ENCODE measurements at regions not wholly inside any gene's neighbourhood (a gene's known extent, or its start where the extent isn't known, plus 50 kb on each side); places are given as distances from the start of the nearest gene placed in this dataset.
"Not testable (repeated sequence)": the region's sequence is repeated elsewhere in the genome, so short reads cannot be mapped to it uniquely, and the experiment has no call there.

DNA sequence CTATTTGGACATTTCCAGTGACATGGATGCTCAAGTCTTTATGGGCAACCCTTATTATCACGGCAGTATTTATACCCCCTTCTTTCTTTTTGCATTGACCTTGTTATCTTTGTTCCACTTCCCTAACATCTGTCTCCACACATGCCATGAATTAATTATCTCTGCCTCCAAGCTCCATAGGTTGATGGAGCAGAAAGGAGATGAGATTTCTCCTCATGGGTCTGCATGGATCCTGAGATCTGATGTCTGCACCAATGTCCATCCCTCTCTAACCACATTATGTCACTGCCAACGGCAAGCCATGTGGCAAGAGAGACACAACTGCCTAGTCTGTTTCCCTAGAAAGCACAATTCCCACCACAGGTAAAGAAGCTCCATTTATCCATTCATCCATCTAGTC lies 416.8 kb upstream of the ASIC2 start:
- no peak for DNase-seq

DNA sequence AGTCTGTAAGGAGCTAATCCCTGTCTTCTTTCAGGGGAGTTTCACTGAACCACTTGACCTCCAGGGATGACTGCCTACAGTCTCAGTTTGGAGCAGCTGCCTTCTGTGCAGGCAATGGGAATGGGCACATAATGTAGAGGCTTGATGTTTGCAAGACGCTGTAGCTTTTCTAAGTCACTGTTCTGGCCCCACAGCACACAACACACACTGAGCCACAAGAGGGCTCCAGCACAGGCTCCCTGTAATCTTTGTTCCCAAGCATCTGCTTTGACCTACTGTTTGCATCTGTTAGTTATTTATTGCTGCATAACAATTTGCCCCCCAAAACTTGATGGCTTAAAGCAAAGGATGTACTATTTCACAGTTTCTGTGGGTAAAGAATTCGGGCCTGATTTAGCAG lies 419.0 kb upstream of the ASIC2 start:
- DNase-seq = peak in 1 of 3 donors; percentile 4

- no peak for DNase-seq
Observed at GRCh38 chr17:33716957-33717356, 423.9 kb upstream of the ASIC2 start.

- DNase-seq = not testable (repeated sequence)
Observed at GRCh38 chr17:33723736-33724135, 430.6 kb upstream of the ASIC2 start.

GRCh38 chr17:33725675-33726271 lies 432.7 kb upstream of the ASIC2 start:
- peak; percentile 22 to 66 (median 63) for DNase-seq

- no peak for DNase-seq
Observed at GRCh38 chr17:33730131-33730530, 437.0 kb upstream of the ASIC2 start.

GRCh38 chr17:33732116-33732515 lies 439.0 kb upstream of the ASIC2 start:
- peak in 2 of 3 donors; percentile 34 for DNase-seq

DNA sequence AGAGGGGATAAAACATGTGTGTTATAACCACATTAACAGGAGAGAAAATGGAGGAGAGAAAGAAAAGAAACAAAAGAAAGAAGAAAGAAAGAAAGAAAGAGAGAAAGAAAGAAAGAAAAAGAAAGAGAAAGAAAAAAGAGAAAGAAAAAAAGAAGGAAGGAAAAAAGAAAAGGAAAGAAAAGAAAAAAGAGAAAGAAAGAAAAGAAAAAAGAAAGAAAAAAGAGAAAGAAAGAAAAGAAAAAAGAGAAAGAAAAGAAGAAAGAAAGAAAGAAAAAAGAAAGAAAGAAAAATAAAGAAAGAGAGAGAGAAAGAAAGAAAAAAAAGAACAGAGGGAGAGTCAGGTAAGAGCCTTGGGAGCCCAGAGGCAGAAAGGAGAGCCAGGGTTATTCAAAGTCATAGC lies 446.6 kb upstream of the ASIC2 start:
- DNase-seq = no peak

- DNase-seq = peak in 2 of 3 donors; percentile 34 to 39
Observed at GRCh38 chr17:33745047-33745760, 452.1 kb upstream of the ASIC2 start.

DNA sequence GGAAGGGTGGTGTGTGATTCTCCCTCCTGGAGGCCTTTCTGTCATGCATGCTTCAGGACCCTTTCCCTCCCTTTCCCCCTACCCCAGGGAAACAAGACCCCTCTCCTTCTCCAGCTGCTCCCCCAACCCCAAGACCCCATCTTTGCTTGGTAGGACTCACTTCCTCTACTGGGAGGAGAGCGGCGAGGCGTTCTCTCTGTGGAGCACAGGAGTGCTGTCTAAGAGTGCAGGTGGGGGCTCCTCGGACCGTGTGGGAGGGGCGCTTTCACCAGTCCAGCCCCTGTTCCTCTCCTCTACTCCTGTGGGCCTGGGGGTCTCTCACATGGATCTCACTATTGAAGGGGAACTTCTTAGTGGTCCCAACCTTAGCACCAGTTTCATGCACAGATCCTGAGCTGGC lies 456.1 kb upstream of the ASIC2 start:
- no peak for DNase-seq

GRCh38 chr17:33750943-33751701 lies 458.0 kb upstream of the ASIC2 start:
- peak; percentile 73 to 85 (median 76) for DNase-seq

- no peak for DNase-seq
Observed at GRCh38 chr17:33751702-33752065, 458.6 kb upstream of the ASIC2 start.

DNA sequence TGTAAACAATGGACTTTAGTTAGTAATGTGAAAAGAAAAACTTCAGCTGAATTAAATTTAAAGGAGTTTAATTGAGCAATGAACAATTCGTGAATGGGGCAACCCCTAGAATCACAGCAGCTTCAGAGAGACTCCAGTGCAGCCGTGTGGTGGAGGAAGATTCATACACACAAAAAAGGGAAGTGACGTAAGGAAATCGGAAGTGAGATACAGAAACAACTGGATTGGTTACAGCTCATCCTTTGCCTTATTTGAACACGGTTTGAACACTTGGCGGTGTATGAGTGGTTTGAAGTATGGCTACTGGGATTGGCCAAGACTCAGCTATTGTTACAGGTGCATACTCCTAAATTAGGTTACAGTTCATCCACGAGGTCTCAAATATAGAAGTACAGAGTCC lies 460.4 kb upstream of the ASIC2 start:
- DNase-seq = peak; percentile 78 to 92 (median 90)

- no peak for DNase-seq
Observed at GRCh38 chr17:33756021-33756420, 462.9 kb upstream of the ASIC2 start.

GRCh38 chr17:33765871-33766270 lies 472.8 kb upstream of the ASIC2 start:
- DNase-seq = no peak

DNA sequence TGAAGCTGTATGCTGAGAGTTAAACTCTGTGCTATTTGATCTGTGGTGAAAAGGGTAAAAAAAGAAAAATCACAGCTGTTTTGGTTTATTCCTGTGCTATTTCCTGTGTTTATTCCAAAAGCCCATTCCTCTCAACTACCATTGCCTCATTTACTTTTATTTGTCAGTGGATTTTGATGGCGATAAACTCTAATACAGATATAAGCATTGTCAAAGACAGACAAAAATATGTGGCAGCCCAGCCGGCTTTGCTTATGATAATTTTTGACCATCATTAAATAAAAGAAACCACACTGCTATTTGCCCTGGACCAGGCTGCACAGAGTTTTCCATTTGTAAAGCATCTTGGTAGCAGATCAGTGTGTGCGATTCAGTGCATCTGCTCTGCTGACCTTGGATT lies 473.6 kb upstream of the ASIC2 start:
- DNase-seq = no peak

- no peak for DNase-seq
Observed at GRCh38 chr17:33769066-33769465, 476.0 kb upstream of the ASIC2 start.

DNA sequence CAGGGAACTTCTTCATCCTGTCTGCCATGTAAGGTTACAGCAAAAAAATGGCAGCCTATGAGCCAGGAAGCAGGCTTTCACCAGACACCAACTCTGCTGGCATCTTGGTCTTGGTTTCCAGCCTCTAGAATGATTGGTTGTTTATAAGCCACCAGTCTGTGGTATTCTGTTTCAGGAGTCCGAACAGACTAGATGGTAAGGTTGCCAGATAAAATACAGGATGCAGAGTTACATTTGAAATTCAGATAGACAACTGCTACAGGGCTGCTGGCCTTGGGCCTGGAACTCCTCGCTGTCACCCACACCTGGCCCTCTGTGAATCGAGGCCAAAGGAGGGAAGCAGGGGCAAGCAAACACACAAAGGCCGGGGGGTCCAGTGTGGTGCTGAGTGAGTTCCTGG lies 478.8 kb upstream of the CCL2 start:
- no peak for DNase-seq

- no peak for DNase-seq
Observed at GRCh38 chr17:33776903-33777302, 478.2 kb upstream of the CCL2 start.

DNA sequence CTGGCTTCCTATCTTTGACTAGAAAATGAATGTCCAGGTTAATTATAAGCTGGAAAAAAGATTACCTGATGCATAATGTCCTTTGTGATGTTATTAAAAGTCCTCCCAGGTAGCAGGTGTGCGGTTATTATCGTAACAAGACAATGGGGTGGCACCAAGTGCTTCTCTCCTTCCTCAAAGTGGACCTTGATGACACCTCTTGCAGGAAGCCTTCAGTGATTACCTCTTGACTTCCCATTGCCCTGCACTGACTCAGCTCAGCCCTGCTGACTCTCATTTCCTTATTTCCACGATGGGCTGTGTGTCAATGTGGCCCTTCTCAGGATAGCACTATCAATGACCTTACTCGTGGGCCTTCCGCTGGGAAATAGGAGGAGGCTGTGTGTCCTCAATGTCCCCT lies 477.4 kb upstream of the CCL2 start:
- peak; percentile 12 to 36 (median 21) for DNase-seq

- no peak for DNase-seq
Observed at GRCh38 chr17:33778505-33779233, 476.4 kb upstream of the CCL2 start.

- peak; percentile 62 to 72 (median 64) for DNase-seq
Observed at GRCh38 chr17:33779234-33779591, 475.9 kb upstream of the CCL2 start.

DNA sequence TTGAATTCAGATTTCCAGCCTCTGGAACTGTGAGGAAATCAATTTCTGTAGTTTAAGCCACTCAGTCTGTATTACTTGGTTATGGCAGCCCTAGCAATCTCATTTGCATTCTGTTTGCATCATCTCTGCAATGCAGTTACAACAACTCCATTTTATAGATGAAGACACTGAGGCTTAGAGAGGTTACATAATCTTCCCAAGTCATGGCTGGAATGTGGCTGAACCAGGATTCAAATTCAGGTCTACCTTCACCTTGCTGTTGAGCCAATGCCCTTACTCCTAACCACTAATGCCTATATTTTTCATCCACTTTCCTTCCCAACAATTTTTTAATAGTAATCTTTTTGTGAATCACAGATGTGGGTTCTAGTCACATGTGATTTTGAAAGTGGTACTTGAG lies 469.8 kb upstream of the CCL2 start:
- DNase-seq = no peak

- no peak for DNase-seq
Observed at GRCh38 chr17:33786478-33786877, 468.6 kb upstream of the CCL2 start.

Data from suppressor macrophage treated with lipopolysaccharide for 1 hour (primary cell).